ENCODE measurements at regions not wholly inside any gene's neighbourhood (a gene's known extent, or its start where the extent isn't known, plus 50 kb on each side); places are given as distances from the start of the nearest gene placed in this dataset.

GRCh38 chr2:160940271-160940670 is 220.0 kb upstream of the TANK start:
- Histone ChIP-seq H3K27ac (ENCODE audit: low read depth in 2 of 2, low read length in 1 of 2) (no peak overlapping the region), H3K4me2 (no peak overlapping the region)

GRCh38 chr2:160940699-160941098 is 219.5 kb upstream of the TANK start:
- Histone ChIP-seq H3K4me2 (no peak overlapping the region), H3K27me3 (ENCODE audit: insufficient read depth) (no peaks in the 10 kb centered on the region), H3K36me3 (replicated peaks in 1 of 2; ENCODE audit: control insufficient read depth in 1 of 2, insufficient read depth in 2 of 2, low read length in 1 of 2) (no peaks in the 10 kb centered on the region), H3K4me3 (ENCODE audit: low read depth in 2 of 2, low read length in 1 of 2) (no peak overlapping the region), H3K27ac (ENCODE audit: low read depth in 2 of 2, low read length in 1 of 2) (no peak overlapping the region), H3K79me2 (ENCODE audit: insufficient read depth) (no peaks in the 10 kb centered on the region), H3K9ac (no peak overlapping the region), H2AFZ (ENCODE audit: low read depth) (no peak overlapping the region), H3K9me2 (no peaks in the 10 kb centered on the region), H3K4me1 (ENCODE audit: control insufficient read depth in 1 of 2, insufficient read depth in 2 of 2, low read depth in 1 of 2, low read length in 1 of 2) (peaks cover 0 to 11% of the 10 kb centered on the region in 2 experiments; a peak in 2 of 4 replicates), H3K9me3 (no peaks in the 10 kb centered on the region), H4K20me1 (ENCODE audit: insufficient read depth) (no peaks in the 10 kb centered on the region), H3F3A (replicated peaks; ENCODE audit: insufficient read depth) (no peaks in the 10 kb centered on the region)
- ChIA-PET POLR2A (no interaction called here), CTCF (interaction anchor here (1.4 kb wide), 1 partner anchor 54 kb away, joined by 3 read pairs; no protein-coding TSS in a partner anchor)
- DNase-seq, result no peak
- WGBS (ENCODE audit: low lambda C conversion rate), result 71% methylated on average over 2 of the region's 2 CpGs
- TF ChIP-seq FOXJ3 (CRISPR knock-in tag; IDR thresholded peaks at IDR 0.05) (no peak), ZBTB33 (IDR thresholded peaks at IDR 0.05; ENCODE audit: borderline replicate concordance, low read depth) (no peak), ELF1 (IDR thresholded peaks at IDR 0.05) (no peak), EP300 (IDR thresholded peaks at IDR 0.05; ENCODE audit: borderline replicate concordance in 1 of 2, low read depth in 1 of 2, low read length in 1 of 2) (no peak), SIN3A (IDR thresholded peaks at IDR 0.05; ENCODE audit: borderline replicate concordance, low read depth, low read length) (no peak), FOXM1 (IDR thresholded peaks at IDR 0.05; ENCODE audit: low read depth) (no peak), MEF2A (IDR thresholded peaks at IDR 0.05; ENCODE audit: borderline replicate concordance, low read depth) (no peak), CHD2 (IDR thresholded peaks at IDR 0.05; ENCODE audit: low read length, partially characterized antibody) (no peak), NFIC (IDR thresholded peaks at IDR 0.05; ENCODE audit: borderline replicate concordance) (no peak), NRF1 (IDR thresholded peaks at IDR 0.05; ENCODE audit: low read depth, low read length) (no peak), RAD21 (IDR thresholded peaks at IDR 0.05; ENCODE audit: low read length) (no peak), SMC3 (IDR thresholded peaks at IDR 0.05; ENCODE audit: low read depth, low read length) (no peak), GABPA (IDR thresholded peaks at IDR 0.05; ENCODE audit: low read depth) (no peak)

More at GRCh38 chr2:160940271-160940670, 220.0 kb upstream of the TANK start:
- Histone ChIP-seq H3K9me3 (no peaks in the 10 kb centered on the region), H3K36me3 (replicated peaks in 1 of 2; ENCODE audit: control insufficient read depth in 1 of 2, insufficient read depth in 2 of 2, low read length in 1 of 2) (no peaks in the 10 kb centered on the region), H3K27me3 (ENCODE audit: insufficient read depth) (no peaks in the 10 kb centered on the region), H3K4me3 (ENCODE audit: low read depth in 2 of 2, low read length in 1 of 2) (no peak overlapping the region), H4K20me1 (ENCODE audit: insufficient read depth) (no peaks in the 10 kb centered on the region), H3K9ac (no peak overlapping the region), H3K79me2 (ENCODE audit: insufficient read depth) (no peaks in the 10 kb centered on the region), H2AFZ (ENCODE audit: low read depth) (no peak overlapping the region), H3F3A (replicated peaks; ENCODE audit: insufficient read depth) (no peaks in the 10 kb centered on the region), H3K4me1 (ENCODE audit: control insufficient read depth in 1 of 2, insufficient read depth in 2 of 2, low read depth in 1 of 2, low read length in 1 of 2) (peaks cover 0 to 11% of the 10 kb centered on the region in 2 experiments; a peak in 2 of 4 replicates), H3K9me2 (no peaks in the 10 kb centered on the region)
- CTCF ChIA-PET, result no interaction called here
- 86% methylated on average over 1 of the region's 1 CpG for WGBS (ENCODE audit: low lambda C conversion rate)
- POLR2A ChIA-PET, result no interaction called here
- DNase-seq, result no peak
- no peak for TF ChIP-seq POLR2AphosphoS5 (IDR thresholded peaks at IDR 0.05; ENCODE audit: low read depth, low read length)
- TF ChIP-seq TEAD4 (IDR thresholded peaks at IDR 0.05; ENCODE audit: borderline replicate concordance, insufficient read depth), result no peak
- TF ChIP-seq USF1 (IDR thresholded peaks at IDR 0.05; ENCODE audit: borderline replicate concordance, low read depth), result no peak
- no peak for TF ChIP-seq TCF12 (IDR thresholded peaks at IDR 0.05)
- no peak for TF ChIP-seq MAX (IDR thresholded peaks at IDR 0.05; ENCODE audit: low read depth)

Data from SK-N-SH (cell line).